Liver (tissue), 8 donors: ENCODE measurements at regions not wholly inside any gene's neighbourhood (a gene's known extent, or its start where the extent isn't known, plus 50 kb on each side); places are given as distances from the start of the nearest gene placed in this dataset.

Source experiments
- DNase-seq: peaks from one replicate; pipeline ENCODE4 v3.0.0-alpha.2; 2017; ENCODE audit warnings: low spot score
- H3K27ac ChIP-seq, 2 donors: one replicate each; pipeline ENCODE4 v1.7.0; 2013; ENCODE audit warnings: inconsistent platforms in 2 of 2, low read length in 2 of 2, control low read depth in 1 of 2, low read depth in 1 of 2, mild to moderate bottlenecking in 1 of 2
- H3K27me3 ChIP-seq, 4 donors: one replicate each; pipeline versions ENCODE4 v1.6.1 to v1.7.0; 2013; ENCODE audit warnings: low read length in 3 of 4, inconsistent platforms in 1 of 4, mild to moderate bottlenecking in 1 of 4, moderate library complexity in 1 of 4; ENCODE audit not compliant: control insufficient read depth in 4 of 4, insufficient read depth in 4 of 4
- H3K36me3 ChIP-seq, 4 donors: one replicate each; pipeline versions ENCODE4 v1.6.1 to v1.7.0; 2013; ENCODE audit warnings: low read length in 3 of 4, mild to moderate bottlenecking in 3 of 4, low read depth in 1 of 4, moderate library complexity in 1 of 4; ENCODE audit not compliant: control insufficient read depth in 4 of 4, insufficient read depth in 3 of 4
- H3K4me1 ChIP-seq, 4 donors: one replicate each; pipeline versions ENCODE4 v1.6.1 to v1.7.0; 2013; ENCODE audit warnings: low read length in 3 of 4, mild to moderate bottlenecking in 3 of 4, moderate library complexity in 1 of 4; ENCODE audit not compliant: control insufficient read depth in 4 of 4, insufficient read depth in 4 of 4
- H3K4me3 ChIP-seq, 3 donors: one replicate each; pipeline versions ENCODE4 v1.6.1 to v1.7.0; 2013; ENCODE audit warnings: low read length in 3 of 3, control low read depth in 1 of 3, low read depth in 1 of 3, mild to moderate bottlenecking in 1 of 3
- H3K9ac ChIP-seq, 2 donors: one replicate each; pipeline ENCODE4 v1.7.0; 2013; ENCODE audit warnings: low read length in 2 of 2, mild to moderate bottlenecking in 2 of 2, moderate library complexity in 2 of 2, control low read depth in 1 of 2, low read depth in 1 of 2
- H3K9me3 ChIP-seq, 4 donors: one replicate each; pipeline versions ENCODE4 v1.6.1 to v1.7.0; 2013; ENCODE audit warnings: low read length in 3 of 4; ENCODE audit not compliant: control insufficient read depth in 4 of 4
- ATF3 ChIP-seq: IDR thresholded peaks from 2 replicates; pipeline ENCODE4 v1.6.1; 2016; ENCODE audit warnings: antibody characterized with exemption
- CTCF ChIP-seq: fragments of 150-350 bp; IDR thresholded peaks from 2 replicates; pipeline ENCODE4 v1.5.1; 2017; ENCODE audit warnings: improper control_type of control experiment, low read depth, low read length; ENCODE audit not compliant: missing input control
- EGR1 ChIP-seq, 2 donors: IDR thresholded peaks; 2 replicates each; pipeline ENCODE4 v1.6.1; 2016 to 2018; ENCODE audit warnings: antibody characterized with exemption in 2 of 2, low read depth in 2 of 2
- FOXA1 ChIP-seq: IDR thresholded peaks from 2 replicates; pipeline ENCODE4 v1.6.1; 2016; ENCODE audit warnings: antibody characterized with exemption
- FOXA2 ChIP-seq: IDR thresholded peaks from 2 replicates; pipeline ENCODE4 v1.6.1; 2016; ENCODE audit warnings: antibody characterized with exemption
- GABPA ChIP-seq, 2 donors: IDR thresholded peaks in 1 of 2; conservative IDR thresholded peaks in 1 of 2; 2 replicates each; pipeline ENCODE4 v1.6.1; 2016; ENCODE audit warnings: antibody characterized with exemption in 2 of 2, mild to moderate bottlenecking in 1 of 2, moderate library complexity in 1 of 2
- HNF4A ChIP-seq, 2 donors: conservative IDR thresholded peaks; 2 replicates each; pipeline ENCODE4 v1.6.1; 2016; ENCODE audit warnings: antibody characterized with exemption in 2 of 2, mild to moderate bottlenecking in 2 of 2
- HNF4G ChIP-seq: IDR thresholded peaks from 2 replicates; pipeline ENCODE4 v1.6.1; 2016; ENCODE audit warnings: antibody characterized with exemption
- JUND ChIP-seq, 2 donors: IDR thresholded peaks; 2 replicates each; pipeline ENCODE4 v1.6.1; 2016; ENCODE audit warnings: antibody characterized with exemption in 2 of 2
- MAX ChIP-seq: IDR thresholded peaks from 2 replicates; pipeline ENCODE4 v1.6.1; 2016; ENCODE audit warnings: antibody characterized with exemption
- NR2F2 ChIP-seq: IDR thresholded peaks from 2 replicates; pipeline ENCODE4 v1.6.1; 2016; ENCODE audit warnings: antibody characterized with exemption
- RAD21 ChIP-seq, 2 donors: IDR thresholded peaks; 2 replicates each; pipeline ENCODE4 v1.6.1; 2016; ENCODE audit warnings: antibody characterized with exemption in 2 of 2, mild to moderate bottlenecking in 2 of 2
- REST ChIP-seq: IDR thresholded peaks from 2 replicates; pipeline ENCODE4 v1.6.1; 2016; ENCODE audit warnings: antibody characterized with exemption, mild to moderate bottlenecking
- RXRA ChIP-seq, 2 donors: IDR thresholded peaks; 2 replicates each; pipeline ENCODE4 v1.6.1; 2017 to 2018; ENCODE audit warnings: antibody characterized with exemption in 2 of 2, mild to moderate bottlenecking in 1 of 2
- SP1 ChIP-seq: IDR thresholded peaks from 2 replicates; pipeline ENCODE4 v1.6.1; 2018; ENCODE audit warnings: antibody characterized with exemption, mild to moderate bottlenecking
- TAF1 ChIP-seq: conservative IDR thresholded peaks from 2 replicates; pipeline ENCODE4 v1.6.1; 2016; ENCODE audit warnings: antibody characterized with exemption, mild to moderate bottlenecking
- YY1 ChIP-seq: IDR thresholded peaks from 2 replicates; pipeline ENCODE4 v1.6.1; 2016; ENCODE audit warnings: antibody characterized with exemption, mild to moderate bottlenecking
- WGBS: extraction: QIAGEN DNeasy Blood & Tissue Kit; methylation state at CpG from one replicate; pipeline ENCODE4 v1.1.7; 2013; 5-methylcytosine and 5-hydroxymethylcytosine counted together
- TF ChIP-seq, protein P1 (sequence below): IDR thresholded peaks from 2 replicates; pipeline ENCODE4 v1.6.1; 2016; ENCODE audit warnings: antibody characterized with exemption
- donor health status: healthy.
- donor health status: healthy.
- donor health status: healthy.
- donor health status: healthy.
- donor health status: healthy.

DNA sequence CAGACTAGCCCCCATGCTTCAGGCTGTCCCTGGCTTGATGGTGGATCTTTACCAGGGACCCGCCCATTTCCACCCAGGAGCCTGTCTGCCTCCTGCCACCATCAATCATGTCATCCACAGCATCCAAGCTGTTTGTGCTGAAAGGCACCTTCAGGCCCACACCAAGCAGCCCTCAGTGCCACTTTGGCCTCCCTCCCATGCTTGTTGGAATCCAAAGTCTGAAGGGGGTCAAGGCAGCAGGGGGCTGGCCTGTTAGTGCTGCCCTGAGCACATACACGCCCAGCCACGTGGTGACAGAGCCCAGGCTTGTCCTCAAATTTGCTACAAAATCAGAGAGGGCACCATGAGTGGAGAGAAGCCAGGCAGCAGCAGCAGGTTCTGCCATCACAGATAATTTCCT lies 1146.8 kb downstream of the FSCB start:
- DNase-seq = no peak
- no peak for TF ChIP-seq FOXA2
- no peak for TF ChIP-seq REST
- no peak for TF ChIP-seq SP1
- no peak for TF ChIP-seq JUND (IDR thresholded peaks at IDR 0.05)
- TF ChIP-seq MAX = no peak
- TF ChIP-seq YY1 = no peak
- no peak for TF ChIP-seq EGR1 (IDR thresholded peaks at IDR 0.05; ENCODE audit: low read depth in 2 of 2)
- no peak for TF ChIP-seq HNF4G
- no peak for TF ChIP-seq HNF4A (conservative IDR thresholded peaks at IDR 0.05)
- TF ChIP-seq TAF1 = no peak
- TF ChIP-seq RAD21 (IDR thresholded peaks at IDR 0.05) = no peak
- TF ChIP-seq NR2F2 = no peak
- no peak for TF ChIP-seq CTCF
- TF ChIP-seq, protein P1, sequence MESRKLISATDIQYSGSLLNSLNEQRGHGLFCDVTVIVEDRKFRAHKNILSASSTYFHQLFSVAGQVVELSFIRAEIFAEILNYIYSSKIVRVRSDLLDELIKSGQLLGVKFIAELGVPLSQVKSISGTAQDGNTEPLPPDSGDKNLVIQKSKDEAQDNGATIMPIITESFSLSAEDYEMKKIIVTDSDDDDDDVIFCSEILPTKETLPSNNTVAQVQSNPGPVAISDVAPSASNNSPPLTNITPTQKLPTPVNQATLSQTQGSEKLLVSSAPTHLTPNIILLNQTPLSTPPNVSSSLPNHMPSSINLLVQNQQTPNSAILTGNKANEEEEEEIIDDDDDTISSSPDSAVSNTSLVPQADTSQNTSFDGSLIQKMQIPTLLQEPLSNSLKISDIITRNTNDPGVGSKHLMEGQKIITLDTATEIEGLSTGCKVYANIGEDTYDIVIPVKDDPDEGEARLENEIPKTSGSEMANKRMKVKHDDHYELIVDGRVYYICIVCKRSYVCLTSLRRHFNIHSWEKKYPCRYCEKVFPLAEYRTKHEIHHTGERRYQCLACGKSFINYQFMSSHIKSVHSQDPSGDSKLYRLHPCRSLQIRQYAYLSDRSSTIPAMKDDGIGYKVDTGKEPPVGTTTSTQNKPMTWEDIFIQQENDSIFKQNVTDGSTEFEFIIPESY = no peak
- TF ChIP-seq GABPA (IDR thresholded peaks at IDR 0.05 in 1 of 2, conservative IDR thresholded peaks at IDR 0.05 in 1 of 2) = no peak
- TF ChIP-seq ATF3 = no peak
- TF ChIP-seq FOXA1 = no peak
- TF ChIP-seq RXRA (IDR thresholded peaks at IDR 0.05) = no peak
- H3K27me3 ChIP-seq = no peaks in the 10 kb centered on the region
- no peak overlapping the region for H3K9ac ChIP-seq
- 72% methylated on average over 3 of the region's 3 CpGs for WGBS
- no peaks in the 10 kb centered on the region for H3K9me3 ChIP-seq
- no peak overlapping the region for H3K4me3 ChIP-seq
- no peaks in the 10 kb centered on the region for H3K36me3 ChIP-seq
- no peaks in the 10 kb centered on the region for H3K4me1 ChIP-seq
- H3K27ac ChIP-seq = no peak overlapping the region

DNA sequence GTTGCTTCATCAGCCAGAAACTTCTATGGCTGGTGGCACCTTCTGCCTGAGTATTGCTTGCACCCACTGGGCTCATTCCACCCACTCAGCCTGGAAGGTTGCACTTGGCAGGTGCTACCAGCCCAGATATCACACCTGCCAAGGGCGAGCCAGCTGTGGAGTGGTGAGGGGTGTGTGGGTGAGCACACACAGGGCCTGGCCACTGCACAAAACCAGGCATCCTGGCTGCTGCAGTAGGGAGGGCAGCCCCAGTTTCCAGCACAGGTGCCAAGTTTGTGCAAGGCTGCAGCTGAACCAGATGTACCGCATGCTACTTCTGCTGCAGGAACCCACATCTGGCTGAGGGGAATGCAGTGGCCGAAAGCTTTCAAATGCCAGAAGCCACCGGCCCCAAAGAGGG lies 1147.8 kb downstream of the FSCB start:
- Histone ChIP-seq H3K27ac (no peak overlapping the region), H3K36me3 (no peaks in the 10 kb centered on the region), H3K4me3 (no peak overlapping the region), H3K4me1 (no peaks in the 10 kb centered on the region), H3K9me3 (no peaks in the 10 kb centered on the region), H3K9ac (no peak overlapping the region), H3K27me3 (no peaks in the 10 kb centered on the region)
- TF ChIP-seq ATF3 (no peak), TAF1 (no peak)
- 93% methylated on average over 4 of the region's 4 CpGs for WGBS
- DNase-seq = no peak
